NCI-H774 (cell line): ENCODE measurements at regions not wholly inside any gene's neighbourhood (a gene's known extent, or its start where the extent isn't known, plus 50 kb on each side); places are given as distances from the start of the nearest gene placed in this dataset.

Source experiments
- DNase-seq: peaks from one replicate; lab custom pipeline; 2025; lab: John Stamatoyannopoulos, UW

GRCh38 chr13:31929031-31929770 lies 102.4 kb upstream of the FRY start:
- no peak for DNase-seq

- DNase-seq, result no peak
Measured at GRCh38 chr13:31930490-31930889, 101.1 kb upstream of the FRY start.

GRCh38 chr13:31930901-31931522 lies 100.6 kb upstream of the FRY start:
- no peak for DNase-seq

GRCh38 chr13:31937436-31937835 lies 94.1 kb upstream of the FRY start:
- no peak for DNase-seq

- no peak for DNase-seq
Measured at GRCh38 chr13:31940076-31940475, 91.5 kb upstream of the FRY start.

GRCh38 chr13:31943591-31943990 lies 88.0 kb upstream of the FRY start:
- no peak for DNase-seq

- no peak for DNase-seq
Measured at GRCh38 chr13:31944262-31945160, 87.1 kb upstream of the FRY start.

GRCh38 chr13:31945202-31945961 lies 86.2 kb upstream of the FRY start:
- peak; percentile 36 for DNase-seq

- DNase-seq, result no peak
Measured at GRCh38 chr13:31946091-31946770, 85.3 kb upstream of the FRY start.

GRCh38 chr13:31947105-31947504 lies 84.5 kb upstream of the FRY start:
- no peak for DNase-seq

GRCh38 chr13:31947506-31947905 lies 84.1 kb upstream of the FRY start:
- no peak for DNase-seq

- DNase-seq, result no peak
Measured at GRCh38 chr13:31949486-31949885, 82.1 kb upstream of the FRY start.

- no peak for DNase-seq
Measured at GRCh38 chr13:31950111-31950815, 81.3 kb upstream of the FRY start.

GRCh38 chr13:31951215-31951678 lies 80.3 kb upstream of the FRY start:
- no peak for DNase-seq

- no peak for DNase-seq
Measured at GRCh38 chr13:31952641-31953380, 78.8 kb upstream of the FRY start.

GRCh38 chr13:31955101-31955500 lies 76.5 kb upstream of the FRY start:
- no peak for DNase-seq

- DNase-seq, result no peak
Measured at GRCh38 chr13:31955741-31956140, 75.8 kb upstream of the FRY start.

- DNase-seq, result no peak
Measured at GRCh38 chr13:31956980-31957644, 74.5 kb upstream of the FRY start.

GRCh38 chr13:31957772-31958171 lies 73.8 kb upstream of the FRY start:
- DNase-seq, result no peak
